IPS-20b (cell line): ENCODE measurements at regions not wholly inside any gene's neighbourhood (a gene's known extent, or its start where the extent isn't known, plus 50 kb on each side); places are given as distances from the start of the nearest gene placed in this dataset.
"Not testable (repeated sequence)": the region's sequence is repeated elsewhere in the genome, so short reads cannot be mapped to it uniquely, and the experiment has no call there.

Experiments
- H3K27ac ChIP-seq: one replicate; pipeline ENCODE4 v1.5.1; 2013; ENCODE audit warnings: low read length
- H3K27me3 ChIP-seq: 2 replicates; pipeline ENCODE4 v1.6.1; 2013; ENCODE audit warnings: mild to moderate bottlenecking, low read length, inconsistent platforms; ENCODE audit not compliant: insufficient read depth
- H3K36me3 ChIP-seq: 2 replicates; pipeline ENCODE4 v1.6.1; 2013; ENCODE audit warnings: low read depth, mild to moderate bottlenecking, inconsistent platforms, low read length, moderate library complexity; ENCODE audit not compliant: insufficient read depth
- H3K4me1 ChIP-seq: 2 replicates; pipeline ENCODE4 v1.6.1; 2013; ENCODE audit warnings: mild to moderate bottlenecking, control low read depth, inconsistent platforms, low read length, moderate library complexity; ENCODE audit not compliant: insufficient read depth
- H3K4me3 ChIP-seq: 2 replicates; pipeline ENCODE4 v1.5.1; 2013; ENCODE audit warnings: mild to moderate bottlenecking, low read length, inconsistent platforms
- H3K9ac ChIP-seq: 2 replicates; pipeline ENCODE4 v1.6.1; 2013; ENCODE audit warnings: low read depth, mild to moderate bottlenecking, inconsistent platforms, low read length, moderate library complexity
- H3K9me3 ChIP-seq: 2 replicates; pipeline ENCODE4 v1.6.1; 2013; ENCODE audit warnings: mild to moderate bottlenecking, low read depth, low read length, inconsistent platforms; ENCODE audit not compliant: insufficient read depth

GRCh38 chr6:102981490-102982015 is 1588.0 kb downstream of the GRIK2 start:
- no peaks in the 10 kb centered on the region for H3K9me3 ChIP-seq
- no peak overlapping the region for H3K9ac ChIP-seq
- H3K4me3 ChIP-seq, result no peak overlapping the region
- no peaks in the 10 kb centered on the region for H3K27me3 ChIP-seq
- H3K36me3 ChIP-seq, result no peaks in the 10 kb centered on the region
- H3K27ac ChIP-seq, result no peak overlapping the region
- H3K4me1 ChIP-seq, result no peaks in the 10 kb centered on the region

- Histone ChIP-seq H3K4me1 (no peaks in the 10 kb centered on the region), H3K9ac (no peak overlapping the region), H3K27ac (no peak overlapping the region), H3K4me3 (no peak overlapping the region), H3K36me3 (no peaks in the 10 kb centered on the region), H3K9me3 (no peaks in the 10 kb centered on the region), H3K27me3 (no peaks in the 10 kb centered on the region)
Observed at GRCh38 chr6:102980951-102981350, 1587.4 kb downstream of the GRIK2 start.

GRCh38 chr6:102961902-102962301 is 1568.4 kb downstream of the GRIK2 start:
- Histone ChIP-seq H3K9me3 (no peaks in the 10 kb centered on the region), H3K27ac (no peak overlapping the region), H3K27me3 (no peaks in the 10 kb centered on the region), H3K4me1 (no peaks in the 10 kb centered on the region), H3K4me3 (no peak overlapping the region), H3K9ac (no peak overlapping the region), H3K36me3 (no peaks in the 10 kb centered on the region)

DNA sequence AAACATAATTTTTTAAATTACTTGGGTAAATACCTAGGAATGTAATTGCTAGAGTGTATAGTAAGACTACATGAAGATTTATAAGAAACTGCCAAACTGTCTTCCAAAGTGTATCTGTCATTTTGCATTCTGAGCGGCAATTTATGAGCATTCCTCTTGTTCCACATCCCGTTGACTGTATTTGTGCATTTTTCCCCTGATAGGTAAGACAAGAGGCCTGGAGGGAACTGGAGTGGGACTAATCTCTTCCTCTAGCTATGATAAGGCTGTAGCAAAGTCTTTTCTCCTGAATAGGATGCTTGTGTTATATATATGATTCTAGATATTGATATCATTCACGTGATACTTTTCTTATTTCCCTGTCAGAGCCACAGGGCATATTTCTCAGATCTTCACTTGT is 1557.5 kb downstream of the GRIK2 start:
- no peaks in the 10 kb centered on the region for H3K9me3 ChIP-seq
- no peaks in the 10 kb centered on the region for H3K4me1 ChIP-seq
- no peaks in the 10 kb centered on the region for H3K27me3 ChIP-seq
- H3K4me3 ChIP-seq, result no peak overlapping the region
- H3K9ac ChIP-seq, result no peak overlapping the region
- no peaks in the 10 kb centered on the region for H3K36me3 ChIP-seq
- no peak overlapping the region for H3K27ac ChIP-seq

GRCh38 chr6:102944475-102944874 is 1551.0 kb downstream of the GRIK2 start:
- Histone ChIP-seq H3K27me3 (no peaks in the 10 kb centered on the region), H3K9me3 (no peaks in the 10 kb centered on the region), H3K4me3 (no peak overlapping the region), H3K4me1 (no peaks in the 10 kb centered on the region), H3K27ac (no peak overlapping the region), H3K9ac (no peak overlapping the region), H3K36me3 (no peaks in the 10 kb centered on the region)

DNA sequence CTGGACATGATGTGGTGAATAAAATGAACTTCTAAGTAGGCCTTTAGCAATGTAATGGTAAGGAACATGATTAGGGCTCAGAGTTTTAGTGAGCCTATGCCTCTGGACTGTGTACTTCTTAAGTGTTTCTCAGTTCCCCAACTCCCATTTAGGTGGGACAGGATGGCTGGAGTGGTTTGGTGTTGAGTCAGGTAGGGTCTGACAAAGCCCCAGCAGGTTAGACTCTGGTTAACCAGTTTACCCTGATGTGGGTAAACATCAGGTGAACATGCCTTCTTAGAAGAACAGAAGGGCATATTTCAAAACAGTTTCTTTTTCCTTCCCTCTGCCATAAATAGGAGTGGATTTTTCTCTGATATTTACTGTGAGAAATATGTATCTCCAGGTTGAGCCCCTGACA is 1548.7 kb downstream of the GRIK2 start:
- Histone ChIP-seq H3K27ac (no peak overlapping the region), H3K9ac (no peak overlapping the region), H3K36me3 (no peaks in the 10 kb centered on the region), H3K4me3 (no peak overlapping the region), H3K27me3 (no peaks in the 10 kb centered on the region), H3K4me1 (no peaks in the 10 kb centered on the region), H3K9me3 (no peaks in the 10 kb centered on the region)

- no peaks in the 10 kb centered on the region for H3K36me3 ChIP-seq
- no peak overlapping the region for H3K4me3 ChIP-seq
- H3K27me3 ChIP-seq, result no peaks in the 10 kb centered on the region
- H3K4me1 ChIP-seq, result no peaks in the 10 kb centered on the region
- no peak overlapping the region for H3K9ac ChIP-seq
- H3K9me3 ChIP-seq, result no peaks in the 10 kb centered on the region
- no peak overlapping the region for H3K27ac ChIP-seq
Observed at GRCh38 chr6:102936959-102937358, 1543.5 kb downstream of the GRIK2 start.

- Histone ChIP-seq H3K9me3 (no peaks in the 10 kb centered on the region), H3K4me1 (no peaks in the 10 kb centered on the region), H3K27ac (no peak overlapping the region), H3K4me3 (no peak overlapping the region), H3K9ac (no peak overlapping the region), H3K27me3 (no peaks in the 10 kb centered on the region), H3K36me3 (no peaks in the 10 kb centered on the region)
Observed at GRCh38 chr6:102928109-102928508, 1534.6 kb downstream of the GRIK2 start.

DNA sequence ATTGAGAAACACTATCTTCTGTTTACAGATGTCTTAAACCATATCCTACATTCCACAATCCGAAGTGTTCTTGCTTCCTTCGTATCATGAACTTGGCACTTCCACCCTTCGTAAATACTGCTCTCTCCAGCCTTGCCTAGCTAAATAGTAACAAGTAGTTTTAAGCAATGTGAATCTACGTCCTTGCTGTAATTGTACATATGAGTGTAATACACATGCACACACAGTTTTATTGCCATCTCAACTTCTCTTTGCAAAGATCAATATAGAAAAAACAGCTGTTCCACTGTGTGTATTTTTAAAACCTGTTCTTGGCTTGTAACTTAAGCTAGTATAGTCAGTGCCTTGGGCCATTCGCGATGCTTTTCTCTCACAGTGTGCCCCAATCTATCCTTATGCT is 1524.7 kb downstream of the GRIK2 start:
- Histone ChIP-seq H3K27me3 (no peaks in the 10 kb centered on the region), H3K4me1 (no peaks in the 10 kb centered on the region), H3K4me3 (no peak overlapping the region), H3K36me3 (no peaks in the 10 kb centered on the region), H3K9ac (no peak overlapping the region), H3K9me3 (no peaks in the 10 kb centered on the region), H3K27ac (no peak overlapping the region)

- Histone ChIP-seq H3K4me3 (no peak overlapping the region), H3K9me3 (no peaks in the 10 kb centered on the region), H3K4me1 (no peaks in the 10 kb centered on the region), H3K36me3 (no peaks in the 10 kb centered on the region), H3K9ac (no peak overlapping the region), H3K27ac (no peak overlapping the region), H3K27me3 (no peaks in the 10 kb centered on the region)
Observed at GRCh38 chr6:102911571-102911970, 1518.1 kb downstream of the GRIK2 start.

DNA sequence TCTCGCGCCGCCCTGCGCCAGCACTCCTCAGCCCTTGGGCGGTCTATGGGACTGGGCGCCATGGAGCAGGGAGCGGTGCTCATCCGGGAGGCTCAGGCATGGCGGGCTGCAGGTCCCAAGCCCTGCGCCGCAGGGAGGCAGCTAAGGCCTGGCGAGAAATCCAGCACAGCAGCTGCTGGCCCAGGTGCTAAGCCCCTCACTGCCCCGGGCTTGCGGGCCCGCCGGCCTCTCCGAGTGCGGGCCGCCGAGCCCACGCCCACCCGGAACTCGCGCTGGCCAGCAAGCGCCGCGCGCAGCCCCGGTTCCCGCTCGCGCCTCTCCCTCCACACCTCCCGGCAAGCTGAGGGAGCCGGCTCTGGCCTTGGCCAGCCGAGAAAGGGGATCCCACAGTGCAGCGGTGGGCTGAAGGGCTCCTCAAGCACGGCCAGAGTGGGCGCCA is 1517.2 kb downstream of the GRIK2 start:
- H3K9me3 ChIP-seq, H3K4me3 ChIP-seq, H3K27ac ChIP-seq: not testable (repeated sequence)

GRCh38 chr6:102907181-102907580 is 1513.7 kb downstream of the GRIK2 start:
- Histone ChIP-seq H3K9ac (no peak overlapping the region), H3K27ac (no peak overlapping the region), H3K4me1 (no peaks in the 10 kb centered on the region), H3K9me3 (no peaks in the 10 kb centered on the region), H3K36me3 (no peaks in the 10 kb centered on the region), H3K4me3 (no peak overlapping the region), H3K27me3 (no peaks in the 10 kb centered on the region)

More for the DNA sequence above, 1517.2 kb downstream of the GRIK2 start:
- H3K36me3 ChIP-seq, H3K27me3 ChIP-seq, H3K9ac ChIP-seq, H3K4me1 ChIP-seq: not testable (repeated sequence)

DNA sequence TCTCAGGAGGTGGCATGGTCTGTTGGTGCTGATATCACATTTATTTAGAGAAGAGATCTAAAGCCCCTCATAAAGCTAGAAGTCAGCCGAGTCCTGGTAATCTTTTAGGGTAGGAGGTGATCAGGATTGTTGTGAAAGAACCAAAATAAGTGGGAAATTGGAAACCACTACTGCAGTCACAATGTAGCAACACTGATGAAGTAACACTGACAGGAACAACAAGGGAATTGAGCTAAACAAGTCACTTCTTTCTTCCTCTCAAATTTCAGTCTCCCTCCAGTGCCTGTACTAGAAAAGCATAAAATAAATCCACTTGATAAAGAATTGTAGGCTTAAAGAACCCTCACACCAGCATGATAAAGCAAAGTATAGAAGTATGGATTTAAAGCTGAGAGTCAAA is 1509.0 kb downstream of the GRIK2 start:
- H3K9ac ChIP-seq, result no peak overlapping the region
- no peak overlapping the region for H3K4me3 ChIP-seq
- H3K27me3 ChIP-seq, result no peaks in the 10 kb centered on the region
- H3K27ac ChIP-seq, result no peak overlapping the region
- H3K4me1 ChIP-seq, result no peaks in the 10 kb centered on the region
- H3K9me3 ChIP-seq, result no peaks in the 10 kb centered on the region; the same call in 1 of the 2 replicates
- no peaks in the 10 kb centered on the region for H3K36me3 ChIP-seq
